Lower lobe of right lung (tissue), 2 donors: ENCODE measurements at regions not wholly inside any gene's neighbourhood (a gene's known extent, or its start where the extent isn't known, plus 50 kb on each side); places are given as distances from the start of the nearest gene placed in this dataset.

Source experiments
- ATAC-seq, 2 donors: fragments of 200-7000 bp; cut with Tn5 transposase; one replicate each; pipeline ENCODE4 v1.9.1; 2020 to 2022; ENCODE audit warnings: mild to moderate bottlenecking in 2 of 2, moderate library complexity in 2 of 2
- DNase-seq: peaks from one replicate; pipeline ENCODE4 v3.0.0-alpha.2; 2020
- H3K27ac ChIP-seq: fragments of 200-600 bp; one replicate; pipeline ENCODE4 v1.8.0; 2022
- H3K27me3 ChIP-seq: fragments of 200-600 bp; one replicate; pipeline ENCODE4 v1.8.0; 2022; ENCODE audit warnings: low read depth
- H3K36me3 ChIP-seq: fragments of 200-600 bp; one replicate; pipeline ENCODE4 v1.8.0; 2022; ENCODE audit warnings: mild to moderate bottlenecking
- H3K4me1 ChIP-seq: fragments of 200-600 bp; one replicate; pipeline ENCODE4 v1.8.0; 2022
- H3K4me3 ChIP-seq: fragments of 200-600 bp; one replicate; pipeline ENCODE4 v1.8.0; 2022; ENCODE audit warnings: mild to moderate bottlenecking
- H3K9me3 ChIP-seq: fragments of 200-600 bp; one replicate; pipeline ENCODE4 v1.8.0; 2022
- intact Hi-C: fragments of 100-400 bp; cut with DNase I; formaldehyde crosslinking; loops from one replicate; pipeline ENCODE4 v1.11.0; 2022
- TF ChIP-seq, protein P1 (sequence below): fragments of 200-600 bp; IDR thresholded peaks from one replicate; pipeline ENCODE4 v1.8.0; 2022; ENCODE audit warnings: antibody characterized with exemption, mild to moderate bottlenecking
- donor health status: DM: no; HTN: yes; CAD: no; lungs with severe emphysema.

DNA sequence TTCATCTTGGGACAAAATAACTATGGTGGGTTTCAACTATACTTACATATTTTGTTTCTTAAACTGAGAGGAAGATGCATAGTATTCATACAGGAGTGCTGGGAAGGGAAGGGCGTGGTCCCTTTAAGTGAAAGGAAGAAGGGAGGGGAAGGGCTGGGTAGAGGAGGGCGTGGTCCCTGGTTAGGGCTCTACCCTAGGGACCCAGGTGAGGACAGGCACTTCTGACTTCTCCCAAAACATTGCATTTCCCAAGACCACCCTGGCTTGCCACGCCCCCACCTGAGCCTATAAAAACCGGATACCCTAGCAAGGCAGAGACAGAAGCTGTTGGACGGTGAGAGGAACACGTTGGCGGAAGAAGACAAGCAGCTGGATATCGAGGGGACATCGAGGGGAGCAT is 157.6 kb upstream of the PLXNA4 start:
- Histone ChIP-seq H3K9me3 (no peaks in the 10 kb centered on the region), H3K4me1 (no peaks in the 10 kb centered on the region), H3K27me3 (no peaks in the 10 kb centered on the region), H3K4me3 (no peak overlapping the region), H3K36me3 (no peaks in the 10 kb centered on the region), H3K27ac (no peak overlapping the region)
- no peak for DNase-seq
- intact Hi-C loops = no loop called here
- TF ChIP-seq, protein P1, sequence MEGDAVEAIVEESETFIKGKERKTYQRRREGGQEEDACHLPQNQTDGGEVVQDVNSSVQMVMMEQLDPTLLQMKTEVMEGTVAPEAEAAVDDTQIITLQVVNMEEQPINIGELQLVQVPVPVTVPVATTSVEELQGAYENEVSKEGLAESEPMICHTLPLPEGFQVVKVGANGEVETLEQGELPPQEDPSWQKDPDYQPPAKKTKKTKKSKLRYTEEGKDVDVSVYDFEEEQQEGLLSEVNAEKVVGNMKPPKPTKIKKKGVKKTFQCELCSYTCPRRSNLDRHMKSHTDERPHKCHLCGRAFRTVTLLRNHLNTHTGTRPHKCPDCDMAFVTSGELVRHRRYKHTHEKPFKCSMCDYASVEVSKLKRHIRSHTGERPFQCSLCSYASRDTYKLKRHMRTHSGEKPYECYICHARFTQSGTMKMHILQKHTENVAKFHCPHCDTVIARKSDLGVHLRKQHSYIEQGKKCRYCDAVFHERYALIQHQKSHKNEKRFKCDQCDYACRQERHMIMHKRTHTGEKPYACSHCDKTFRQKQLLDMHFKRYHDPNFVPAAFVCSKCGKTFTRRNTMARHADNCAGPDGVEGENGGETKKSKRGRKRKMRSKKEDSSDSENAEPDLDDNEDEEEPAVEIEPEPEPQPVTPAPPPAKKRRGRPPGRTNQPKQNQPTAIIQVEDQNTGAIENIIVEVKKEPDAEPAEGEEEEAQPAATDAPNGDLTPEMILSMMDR = no peak
- no peak for ATAC-seq

DNA sequence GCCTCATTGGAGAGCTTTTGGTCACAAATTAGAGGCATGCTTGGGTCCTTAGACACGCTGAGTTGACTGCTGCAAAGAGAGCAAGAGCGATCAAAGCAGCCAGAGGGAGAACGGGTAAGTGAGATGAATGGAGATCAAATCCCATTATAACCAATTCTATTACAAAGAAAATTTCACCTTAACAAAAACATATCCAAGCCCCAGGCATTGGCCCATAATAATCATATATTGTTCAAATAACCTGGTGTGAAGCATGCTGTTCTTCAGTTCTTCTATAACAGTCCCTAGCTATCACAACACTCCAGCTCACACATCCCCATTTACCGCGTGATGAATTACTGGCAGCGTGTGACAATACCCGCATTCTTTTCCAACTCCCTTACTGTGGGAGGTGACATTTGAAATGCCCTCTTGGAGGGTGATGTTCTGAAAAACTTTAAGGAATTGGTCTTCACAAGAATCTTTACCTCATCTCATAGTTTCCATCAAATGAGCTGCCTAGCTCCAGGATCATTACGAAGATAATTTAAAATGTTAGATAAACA is 156.1 kb upstream of the PLXNA4 start:
- H3K4me1 ChIP-seq = no peaks in the 10 kb centered on the region
- intact Hi-C loops = no loop called here
- no peaks in the 10 kb centered on the region for H3K27me3 ChIP-seq
- H3K36me3 ChIP-seq = no peaks in the 10 kb centered on the region
- TF ChIP-seq, protein P1 = no peak
- no peaks in the 10 kb centered on the region for H3K9me3 ChIP-seq
- no peak overlapping the region for H3K4me3 ChIP-seq
- H3K27ac ChIP-seq = no peak overlapping the region
- no peak for DNase-seq
- no peak for ATAC-seq

DNA sequence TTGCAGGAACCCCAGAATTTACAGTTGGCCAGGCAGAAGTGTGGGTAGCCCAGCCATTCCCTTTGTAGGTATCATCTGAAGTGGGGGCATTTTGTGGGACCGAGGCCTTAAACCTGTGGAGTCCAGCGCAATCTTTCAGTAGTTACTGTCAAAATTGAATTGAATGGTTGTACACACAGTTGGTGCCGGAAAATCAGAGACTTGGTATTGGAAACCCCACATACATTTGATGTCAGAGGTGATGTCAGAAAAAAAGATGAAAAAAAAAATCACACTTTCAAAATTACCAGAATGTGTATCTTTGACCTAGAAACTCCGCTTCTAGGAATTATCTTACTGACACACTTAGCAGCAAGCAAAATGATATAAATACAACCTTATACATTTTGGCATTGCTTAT is 153.8 kb upstream of the PLXNA4 start:
- intact Hi-C loops = no loop called here
- H3K4me3 ChIP-seq = no peak overlapping the region
- H3K4me1 ChIP-seq = no peaks in the 10 kb centered on the region
- H3K36me3 ChIP-seq = no peaks in the 10 kb centered on the region
- DNase-seq (no peak), ATAC-seq (no peak)
- no peak overlapping the region for H3K27ac ChIP-seq
- H3K9me3 ChIP-seq = no peaks in the 10 kb centered on the region
- TF ChIP-seq, protein P1 = no peak
- no peaks in the 10 kb centered on the region for H3K27me3 ChIP-seq

DNA sequence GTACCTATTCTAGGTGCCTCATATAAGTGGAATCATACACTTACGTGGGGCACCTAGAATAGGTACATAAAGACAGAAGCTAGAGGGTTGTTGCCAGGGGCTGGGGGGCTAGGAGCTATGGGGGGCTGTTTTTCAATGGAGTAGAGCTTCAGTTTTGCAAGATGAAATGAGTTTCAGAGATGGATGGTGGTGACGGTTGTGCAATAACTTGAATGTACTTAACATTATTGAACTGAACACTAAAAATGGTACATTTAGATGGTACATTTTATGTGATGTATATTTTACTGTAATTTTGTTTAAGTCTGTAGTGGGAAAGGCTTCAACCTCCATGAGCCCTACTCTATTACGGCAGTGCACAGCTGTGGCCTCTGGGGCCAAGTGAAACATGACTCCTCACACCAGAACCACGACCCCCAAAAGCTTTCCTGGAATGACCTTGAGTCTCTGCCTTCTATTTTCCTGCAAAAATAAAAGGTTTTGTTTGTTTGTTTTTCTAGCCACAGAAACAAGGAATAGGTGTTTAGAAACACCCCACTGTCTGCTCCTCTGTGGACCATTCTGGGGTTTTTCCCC is 147.3 kb upstream of the PLXNA4 start:
- Histone ChIP-seq H3K4me1 (no peaks in the 10 kb centered on the region), H3K4me3 (no peak overlapping the region), H3K27ac (no peak overlapping the region), H3K9me3 (no peaks in the 10 kb centered on the region), H3K36me3 (no peaks in the 10 kb centered on the region), H3K27me3 (no peaks in the 10 kb centered on the region)
- TF ChIP-seq, protein P1 = no peak
- intact Hi-C loops = no loop called here
- DNase-seq (no peak), ATAC-seq (no peak)

DNA sequence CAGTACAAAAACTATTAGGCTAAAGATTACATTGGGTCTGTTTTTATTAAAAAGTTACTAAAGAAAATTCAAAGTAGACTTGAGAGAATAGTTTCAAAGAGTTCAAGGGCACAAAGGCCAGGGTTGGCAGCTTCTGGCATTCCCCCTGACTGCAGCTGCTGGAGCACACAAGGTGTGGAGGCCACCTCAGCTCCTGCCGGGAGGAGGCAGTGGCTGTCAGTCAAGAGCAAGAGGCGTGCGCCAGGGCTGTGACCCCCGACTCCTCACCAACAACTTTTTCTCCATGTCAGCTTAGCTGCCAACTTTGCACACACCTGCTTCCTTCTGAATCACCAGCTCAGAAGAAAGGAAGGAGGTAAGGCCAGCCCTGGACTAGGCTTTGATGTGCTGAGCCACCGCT is 144.6 kb upstream of the PLXNA4 start:
- intact Hi-C loops = no loop called here
- H3K4me3 ChIP-seq = no peak overlapping the region

More for the DNA sequence above, 144.6 kb upstream of the PLXNA4 start:
- no peaks in the 10 kb centered on the region for H3K9me3 ChIP-seq
- DNase-seq = no peak
- no peaks in the 10 kb centered on the region for H3K36me3 ChIP-seq
- H3K27ac ChIP-seq = no peak overlapping the region
- ATAC-seq = no peak
- TF ChIP-seq, protein P1 = no peak
- no peaks in the 10 kb centered on the region for H3K27me3 ChIP-seq
- no peaks in the 10 kb centered on the region for H3K4me1 ChIP-seq
